ENCODE measurements at regions not wholly inside any gene's neighbourhood (a gene's known extent, or its start where the extent isn't known, plus 50 kb on each side); places are given as distances from the start of the nearest gene placed in this dataset.

DNA sequence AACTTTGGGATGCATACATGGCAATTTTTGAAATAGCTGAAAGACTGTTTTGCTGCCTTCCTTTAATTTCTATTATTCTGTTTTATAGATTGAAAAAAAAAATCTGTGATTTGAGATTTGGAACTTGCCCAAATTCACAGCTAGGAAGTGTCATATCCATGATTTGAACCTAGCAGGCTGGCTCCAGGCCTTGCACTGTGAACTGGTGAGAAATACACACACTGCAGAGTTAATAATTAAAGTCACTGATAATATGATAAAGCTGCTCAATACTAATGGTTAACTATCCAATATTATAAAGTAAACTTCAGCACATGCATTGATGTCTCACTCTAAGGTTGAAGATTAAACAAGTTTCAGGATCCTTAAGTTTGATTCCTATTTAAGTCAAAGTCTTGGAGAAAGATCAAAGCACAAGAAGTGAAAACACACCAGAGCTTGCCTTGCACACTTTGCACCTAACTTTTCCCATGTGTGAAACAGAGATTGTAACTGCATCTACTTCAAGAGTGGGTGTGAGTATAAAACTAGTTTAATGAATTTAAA is 150.6 kb upstream of the CCDC179 start:
- TF ChIP-seq, protein P1, sequence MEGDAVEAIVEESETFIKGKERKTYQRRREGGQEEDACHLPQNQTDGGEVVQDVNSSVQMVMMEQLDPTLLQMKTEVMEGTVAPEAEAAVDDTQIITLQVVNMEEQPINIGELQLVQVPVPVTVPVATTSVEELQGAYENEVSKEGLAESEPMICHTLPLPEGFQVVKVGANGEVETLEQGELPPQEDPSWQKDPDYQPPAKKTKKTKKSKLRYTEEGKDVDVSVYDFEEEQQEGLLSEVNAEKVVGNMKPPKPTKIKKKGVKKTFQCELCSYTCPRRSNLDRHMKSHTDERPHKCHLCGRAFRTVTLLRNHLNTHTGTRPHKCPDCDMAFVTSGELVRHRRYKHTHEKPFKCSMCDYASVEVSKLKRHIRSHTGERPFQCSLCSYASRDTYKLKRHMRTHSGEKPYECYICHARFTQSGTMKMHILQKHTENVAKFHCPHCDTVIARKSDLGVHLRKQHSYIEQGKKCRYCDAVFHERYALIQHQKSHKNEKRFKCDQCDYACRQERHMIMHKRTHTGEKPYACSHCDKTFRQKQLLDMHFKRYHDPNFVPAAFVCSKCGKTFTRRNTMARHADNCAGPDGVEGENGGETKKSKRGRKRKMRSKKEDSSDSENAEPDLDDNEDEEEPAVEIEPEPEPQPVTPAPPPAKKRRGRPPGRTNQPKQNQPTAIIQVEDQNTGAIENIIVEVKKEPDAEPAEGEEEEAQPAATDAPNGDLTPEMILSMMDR (IDR thresholded peaks at IDR 0.05; ENCODE audit: unreplicated experiment in 3 of 3): no peak
- Mint-ChIP-seq H3K4me1 (no peaks in the 10 kb centered on the region), H3K4me3 (no peak overlapping the region), H3K36me3 (ENCODE audit: low read depth) (no peaks in the 10 kb centered on the region), H3K9me3 (peaks cover 6% of the 10 kb centered on the region), H3K27me3 (ENCODE audit: low read depth) (no peaks in the 10 kb centered on the region), H3K27ac (peak overlapping the region in 2 of 3 experiments; percentile 67 to 87)

DNA sequence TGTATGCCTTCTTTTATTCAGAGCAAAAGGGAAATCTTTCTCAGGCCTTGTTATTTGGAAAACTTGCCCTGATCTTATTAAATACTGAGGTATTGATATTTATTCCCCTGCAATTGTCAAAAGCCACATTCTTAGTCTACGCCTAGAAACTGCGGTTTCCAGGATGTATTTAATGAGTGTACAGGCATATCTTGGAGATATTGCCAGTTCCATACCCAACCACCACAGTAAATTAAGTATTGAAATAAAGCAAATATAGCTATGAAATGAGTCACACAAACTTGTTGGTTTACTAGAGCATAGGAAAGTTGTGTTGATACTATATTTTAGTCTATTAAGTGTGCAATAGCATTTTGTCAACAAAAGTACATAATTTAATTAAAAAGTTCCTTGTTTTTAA is 152.7 kb upstream of the CCDC179 start:
- H3K27ac Mint-ChIP-seq: no peak overlapping the region
- H3K27me3 Mint-ChIP-seq (ENCODE audit: low read depth): no peaks in the 10 kb centered on the region
- H3K9me3 Mint-ChIP-seq: peaks cover 4% of the 10 kb centered on the region
- H3K36me3 Mint-ChIP-seq (ENCODE audit: low read depth): no peaks in the 10 kb centered on the region
- no peak overlapping the region for H3K4me3 Mint-ChIP-seq
- TF ChIP-seq, protein P1 (IDR thresholded peaks at IDR 0.05; ENCODE audit: unreplicated experiment in 3 of 3): no peak
- H3K4me1 Mint-ChIP-seq: no peaks in the 10 kb centered on the region

DNA sequence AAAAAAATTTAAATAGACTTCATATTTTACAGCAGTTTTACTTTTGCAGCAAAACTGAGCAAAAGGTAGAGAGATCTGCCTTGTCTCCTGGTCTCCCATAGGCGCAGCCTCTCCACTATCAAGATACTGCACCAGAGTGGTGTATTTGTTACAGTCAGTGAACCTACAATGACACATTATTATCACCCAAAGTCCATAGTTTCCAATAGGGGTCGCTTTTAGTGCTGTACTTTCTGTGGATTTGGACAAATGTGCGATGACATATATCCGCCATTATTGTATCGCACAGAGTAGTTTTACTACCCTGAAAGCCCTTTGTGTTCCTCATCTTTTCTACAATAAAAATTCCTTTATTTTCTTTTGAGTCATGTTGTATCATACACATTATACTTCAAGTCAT is 153.2 kb upstream of the CCDC179 start:
- H3K27ac Mint-ChIP-seq: no peak overlapping the region
- H3K4me3 Mint-ChIP-seq: no peak overlapping the region
- H3K27me3 Mint-ChIP-seq (ENCODE audit: low read depth): no peaks in the 10 kb centered on the region
- H3K9me3 Mint-ChIP-seq: peaks cover under 1% of the 10 kb centered on the region
- no peaks in the 10 kb centered on the region for H3K4me1 Mint-ChIP-seq
- TF ChIP-seq, protein P1 (IDR thresholded peaks at IDR 0.05; ENCODE audit: unreplicated experiment in 3 of 3): no peak
- H3K36me3 Mint-ChIP-seq (ENCODE audit: low read depth): no peaks in the 10 kb centered on the region

DNA sequence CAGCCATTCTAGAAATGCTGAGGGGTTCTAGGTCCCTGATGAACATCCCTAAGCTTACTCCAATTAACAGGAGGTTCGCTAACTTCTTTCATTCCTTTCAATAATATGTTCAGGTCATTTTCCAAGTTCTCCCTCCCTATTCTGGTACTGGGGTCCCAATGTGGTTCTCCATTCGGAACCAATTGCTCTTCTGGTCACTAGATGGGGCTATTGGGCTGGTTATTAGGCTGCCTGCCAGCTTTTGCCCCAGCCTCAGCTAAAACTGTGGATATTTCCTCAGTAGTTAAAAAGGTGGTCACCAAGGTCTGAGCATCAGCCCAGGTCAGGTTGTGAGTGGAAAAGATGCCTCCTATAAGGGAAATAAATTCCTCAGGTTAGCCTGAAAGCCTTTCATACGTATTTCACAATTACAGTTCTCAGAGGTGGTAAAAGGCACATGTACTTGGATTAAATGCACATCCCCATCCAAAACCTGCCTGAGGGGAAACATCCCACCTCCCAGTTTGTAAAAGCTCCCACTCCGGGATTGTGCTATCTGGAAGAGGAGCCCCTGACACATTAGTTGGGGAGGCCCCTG is 161.1 kb upstream of the CCDC179 start:
- Mint-ChIP-seq H3K36me3 (ENCODE audit: low read depth) (no peaks in the 10 kb centered on the region), H3K27me3 (ENCODE audit: low read depth) (no peaks in the 10 kb centered on the region), H3K4me1 (no peaks in the 10 kb centered on the region), H3K4me3 (no peak overlapping the region), H3K9me3 (no peaks in the 10 kb centered on the region), H3K27ac (peak overlapping the region in 1 of 3 experiments; percentile 35)
- TF ChIP-seq, protein P1 (IDR thresholded peaks at IDR 0.05; ENCODE audit: unreplicated experiment in 3 of 3): peak; percentile 69 to 89 (median 80)

DNA sequence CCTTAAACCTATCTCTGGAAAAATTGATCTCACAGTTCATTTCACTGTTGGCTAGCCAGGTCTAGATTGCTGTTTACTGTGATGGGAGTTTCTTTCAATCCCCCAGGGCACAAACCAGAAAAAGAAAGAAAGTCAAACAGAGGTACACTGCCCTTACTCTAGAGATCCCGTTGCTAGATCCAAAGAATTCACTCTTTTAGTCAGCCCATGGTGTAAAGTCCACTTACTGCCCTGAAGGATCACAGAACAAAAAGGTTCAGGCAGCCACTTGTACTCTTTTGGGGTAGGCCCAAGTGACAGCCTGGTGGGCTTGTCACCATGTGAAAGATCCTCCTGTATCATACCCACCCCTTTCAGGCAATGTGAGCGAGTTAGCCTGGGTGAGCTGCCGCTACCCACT is 162.6 kb upstream of the CCDC179 start:
- H3K4me3 Mint-ChIP-seq: no peak overlapping the region
- H3K36me3 Mint-ChIP-seq (ENCODE audit: low read depth): no peaks in the 10 kb centered on the region
- no peaks in the 10 kb centered on the region for H3K4me1 Mint-ChIP-seq
- no peak overlapping the region for H3K27ac Mint-ChIP-seq
- no peaks in the 10 kb centered on the region for H3K27me3 Mint-ChIP-seq (ENCODE audit: low read depth)
- TF ChIP-seq, protein P1 (IDR thresholded peaks at IDR 0.05; ENCODE audit: unreplicated experiment in 3 of 3): no peak
- no peaks in the 10 kb centered on the region for H3K9me3 Mint-ChIP-seq

DNA sequence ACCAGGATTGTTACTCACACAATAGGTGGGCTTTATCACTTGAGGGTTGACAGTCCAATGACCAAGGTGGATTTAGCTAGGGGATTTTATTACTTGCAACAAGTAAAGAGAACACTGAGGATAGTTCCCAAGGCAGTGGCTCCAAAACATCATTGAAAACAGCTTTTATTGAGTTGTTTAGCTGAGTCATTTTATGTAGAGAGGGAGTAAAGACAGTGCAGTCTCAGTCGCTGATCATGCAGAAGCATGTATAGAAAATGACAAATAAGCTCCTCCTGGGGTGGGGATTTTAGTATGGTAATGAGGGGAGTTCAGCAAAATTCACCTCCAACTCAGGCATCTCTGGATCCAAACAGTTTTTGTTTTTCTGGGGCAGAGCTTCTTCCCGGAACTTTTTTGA is 163.0 kb upstream of the CCDC179 start:
- Mint-ChIP-seq H3K4me3 (no peak overlapping the region), H3K27me3 (ENCODE audit: low read depth) (no peaks in the 10 kb centered on the region), H3K4me1 (no peaks in the 10 kb centered on the region), H3K36me3 (ENCODE audit: low read depth) (no peaks in the 10 kb centered on the region), H3K9me3 (no peaks in the 10 kb centered on the region), H3K27ac (no peak overlapping the region)
- TF ChIP-seq, protein P1 (IDR thresholded peaks at IDR 0.05; ENCODE audit: unreplicated experiment in 3 of 3): no peak
